Mammary epithelial cell (primary cell): ENCODE measurements at regions not wholly inside any gene's neighbourhood (a gene's known extent, or its start where the extent isn't known, plus 50 kb on each side); places are given as distances from the start of the nearest gene placed in this dataset.

Experiments
- EZH2 ChIP-seq: IDR thresholded peaks from 2 replicates; pipeline ENCODE4 v1.6.1; 2012; ENCODE audit warnings: low read length, inconsistent platforms, borderline replicate concordance
- TF ChIP-seq, protein P1 (sequence below), 2 donors: IDR thresholded peaks in 1 of 2; conservative IDR thresholded peaks in 1 of 2; 2 replicates each; pipeline ENCODE4 v1.5.1; 2011 to 2012; ENCODE audit warnings: inconsistent platforms in 2 of 2, low read length in 2 of 2, mild to moderate bottlenecking in 2 of 2, control low read depth in 1 of 2, low read depth in 1 of 2; ENCODE audit not compliant: insufficient read depth in 1 of 2; ENCODE audit errors: extremely low read depth in 1 of 2

DNA sequence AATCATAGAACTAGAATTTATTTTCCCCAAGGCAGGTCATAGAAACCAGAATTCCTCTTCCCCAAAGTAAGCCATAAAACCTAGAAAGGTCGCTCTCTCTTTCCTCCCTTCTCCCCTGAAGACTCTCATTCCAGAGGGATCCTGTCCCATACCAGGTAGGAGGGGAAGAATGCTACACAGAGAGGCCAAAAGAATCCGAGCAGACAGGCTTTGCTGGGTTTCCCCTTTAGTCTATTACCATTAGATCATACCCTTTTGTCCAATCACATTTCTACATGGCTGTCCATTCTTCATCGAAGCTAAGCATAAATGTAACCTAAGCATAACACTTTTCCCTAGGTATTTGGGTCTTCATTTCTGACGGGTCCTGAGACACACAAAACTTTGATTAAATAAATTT lies 204.5 kb downstream of the SPTSSA start:
- TF ChIP-seq, protein P1, sequence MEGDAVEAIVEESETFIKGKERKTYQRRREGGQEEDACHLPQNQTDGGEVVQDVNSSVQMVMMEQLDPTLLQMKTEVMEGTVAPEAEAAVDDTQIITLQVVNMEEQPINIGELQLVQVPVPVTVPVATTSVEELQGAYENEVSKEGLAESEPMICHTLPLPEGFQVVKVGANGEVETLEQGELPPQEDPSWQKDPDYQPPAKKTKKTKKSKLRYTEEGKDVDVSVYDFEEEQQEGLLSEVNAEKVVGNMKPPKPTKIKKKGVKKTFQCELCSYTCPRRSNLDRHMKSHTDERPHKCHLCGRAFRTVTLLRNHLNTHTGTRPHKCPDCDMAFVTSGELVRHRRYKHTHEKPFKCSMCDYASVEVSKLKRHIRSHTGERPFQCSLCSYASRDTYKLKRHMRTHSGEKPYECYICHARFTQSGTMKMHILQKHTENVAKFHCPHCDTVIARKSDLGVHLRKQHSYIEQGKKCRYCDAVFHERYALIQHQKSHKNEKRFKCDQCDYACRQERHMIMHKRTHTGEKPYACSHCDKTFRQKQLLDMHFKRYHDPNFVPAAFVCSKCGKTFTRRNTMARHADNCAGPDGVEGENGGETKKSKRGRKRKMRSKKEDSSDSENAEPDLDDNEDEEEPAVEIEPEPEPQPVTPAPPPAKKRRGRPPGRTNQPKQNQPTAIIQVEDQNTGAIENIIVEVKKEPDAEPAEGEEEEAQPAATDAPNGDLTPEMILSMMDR (conservative IDR thresholded peaks at IDR 0.05 in 1 of 2, IDR thresholded peaks at IDR 0.05 in 1 of 2; ENCODE audit: extremely low read depth in 1 of 2, insufficient read depth in 1 of 2, low read depth in 1 of 2, low read length in 2 of 2) = no peak
- no peak for TF ChIP-seq EZH2
